HepG2 (cell line): ENCODE measurements at regions not wholly inside any gene's neighbourhood (a gene's known extent, or its start where the extent isn't known, plus 50 kb on each side); places are given as distances from the start of the nearest gene placed in this dataset.

Experiments
- CTCF ChIP-seq: sonication (generic); formaldehyde crosslinking; IDR thresholded peaks from 2 replicates; pipeline ENCODE4 v1.5.0; 2020; ENCODE audit warnings: mild to moderate bottlenecking, missing genetic modification reagents, moderate library complexity
- EED ChIP-seq: sonication (generic); formaldehyde crosslinking; IDR thresholded peaks from 2 replicates; pipeline ENCODE4 v1.5.0; 2020; ENCODE audit warnings: mild to moderate bottlenecking, missing genetic modification reagents
- HNRNPL ChIP-seq: fragments of 200-400 bp; formaldehyde crosslinking; IDR thresholded peaks from 2 replicates; pipeline ENCODE4 v1.6.1; 2017; ENCODE audit warnings: mild to moderate bottlenecking, low read depth, low read length
- NR2C2 ChIP-seq: sonication (generic); formaldehyde crosslinking; IDR thresholded peaks from 2 replicates; pipeline ENCODE4 v1.4.0; 2020; ENCODE audit warnings: missing genetic modification reagents, mild to moderate bottlenecking, moderate library complexity, borderline replicate concordance
- POLR2A ChIP-seq, 2 experiments: IDR thresholded peaks; 2 replicates each; pipeline ENCODE4 v1.6.1; 2011; ENCODE audit warnings: low read depth in 2 of 2, low read length in 2 of 2, mild to moderate bottlenecking in 1 of 2, moderate library complexity in 1 of 2; ENCODE audit not compliant: insufficient read depth in 1 of 2
- POLR2AphosphoS5 ChIP-seq: IDR thresholded peaks from 2 replicates; pipeline ENCODE4 v1.6.1; 2012; ENCODE audit warnings: low read depth, low read length
- PRPF4 ChIP-seq: fragments of 200-400 bp; formaldehyde crosslinking; IDR thresholded peaks from 2 replicates; pipeline ENCODE4 v1.6.1; 2016; ENCODE audit warnings: low read length, low read depth; ENCODE audit not compliant: poor library complexity, severe bottlenecking
- TBL1XR1 ChIP-seq: fragments of 150-350 bp; IDR thresholded peaks from 2 replicates; pipeline ENCODE4 v1.6.1; 2014; ENCODE audit warnings: borderline replicate concordance, low read length; ENCODE audit not compliant: partially characterized antibody
- TEAD3 ChIP-seq: optimal IDR thresholded peaks from 2 replicates; pipeline ENCODE3; 2016; ENCODE audit warnings: borderline replicate concordance

DNA sequence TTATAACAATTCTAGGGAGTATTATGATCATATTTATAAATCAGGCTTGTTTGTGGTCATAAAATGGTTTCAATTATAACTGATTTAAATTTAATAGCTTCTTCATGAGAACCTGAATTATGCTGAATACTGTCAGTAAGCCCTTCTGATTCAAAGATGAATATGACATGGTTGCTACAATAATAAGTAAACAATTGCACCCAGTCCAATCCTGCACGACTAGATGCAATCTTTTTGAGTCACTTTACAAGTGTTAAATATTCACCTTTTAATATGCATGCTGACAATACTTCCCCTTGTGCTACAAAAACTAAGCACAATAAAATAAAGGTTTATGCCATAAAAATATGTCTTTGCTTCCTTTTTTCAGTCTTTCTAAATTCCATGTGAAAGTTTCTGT lies 325.2 kb downstream of the KCNJ3 start:
- no peak for TF ChIP-seq POLR2AphosphoS5
- TF ChIP-seq HNRNPL: no peak
- no peak for TF ChIP-seq CTCF (CRISPR knock-in tag)
- TF ChIP-seq PRPF4: no peak
- TF ChIP-seq NR2C2 (CRISPR knock-in tag): no peak
- no peak for TF ChIP-seq EED (CRISPR knock-in tag)
- no peak for TF ChIP-seq POLR2A (IDR thresholded peaks at IDR 0.05; ENCODE audit: insufficient read depth in 1 of 2, low read depth in 2 of 2, low read length in 2 of 2)
- TF ChIP-seq TBL1XR1: no peak
- no peak for TF ChIP-seq TEAD3
